ENCODE measurements at regions not wholly inside any gene's neighbourhood (a gene's known extent, or its start where the extent isn't known, plus 50 kb on each side); places are given as distances from the start of the nearest gene placed in this dataset.

GRCh38 chr4:132737344-132737743 is 411.8 kb upstream of the PCDH10 start:
- Histone ChIP-seq H3K4me1 (ENCODE audit: insufficient read depth, low read length, poor library complexity, severe bottlenecking) (no peaks in the 10 kb centered on the region), H2AFZ (ENCODE audit: low read length) (no peak overlapping the region), H3K36me3 (ENCODE audit: insufficient read depth, low read length) (no peaks in the 10 kb centered on the region), H4K20me1 (ENCODE audit: insufficient read depth, low read length, poor library complexity, severe bottlenecking) (no peaks in the 10 kb centered on the region), H3F3A (ENCODE audit: low read depth) (no peaks in the 10 kb centered on the region), H3K9me3 (ENCODE audit: insufficient read depth, low read depth, low read length) (no peaks in the 10 kb centered on the region; the same call in 1 of the 2 replicates), H3K9me2 (replicated peaks; ENCODE audit: low read depth, low read length) (no peaks in the 10 kb centered on the region), H3K4me2 (ENCODE audit: low read depth, low read length, poor library complexity, severe bottlenecking) (no peak overlapping the region), H3K4me3 (ENCODE audit: low read length, poor library complexity, severe bottlenecking) (no peak overlapping the region), H3K79me2 (ENCODE audit: insufficient read depth, low read length) (no peaks in the 10 kb centered on the region), H3K9ac (ENCODE audit: low read depth, low read length, poor library complexity, severe bottlenecking) (no peak overlapping the region), H3K27me3 (ENCODE audit: insufficient read depth, low read length, poor library complexity, severe bottlenecking) (no peaks in the 10 kb centered on the region)
- TF ChIP-seq, protein P1, sequence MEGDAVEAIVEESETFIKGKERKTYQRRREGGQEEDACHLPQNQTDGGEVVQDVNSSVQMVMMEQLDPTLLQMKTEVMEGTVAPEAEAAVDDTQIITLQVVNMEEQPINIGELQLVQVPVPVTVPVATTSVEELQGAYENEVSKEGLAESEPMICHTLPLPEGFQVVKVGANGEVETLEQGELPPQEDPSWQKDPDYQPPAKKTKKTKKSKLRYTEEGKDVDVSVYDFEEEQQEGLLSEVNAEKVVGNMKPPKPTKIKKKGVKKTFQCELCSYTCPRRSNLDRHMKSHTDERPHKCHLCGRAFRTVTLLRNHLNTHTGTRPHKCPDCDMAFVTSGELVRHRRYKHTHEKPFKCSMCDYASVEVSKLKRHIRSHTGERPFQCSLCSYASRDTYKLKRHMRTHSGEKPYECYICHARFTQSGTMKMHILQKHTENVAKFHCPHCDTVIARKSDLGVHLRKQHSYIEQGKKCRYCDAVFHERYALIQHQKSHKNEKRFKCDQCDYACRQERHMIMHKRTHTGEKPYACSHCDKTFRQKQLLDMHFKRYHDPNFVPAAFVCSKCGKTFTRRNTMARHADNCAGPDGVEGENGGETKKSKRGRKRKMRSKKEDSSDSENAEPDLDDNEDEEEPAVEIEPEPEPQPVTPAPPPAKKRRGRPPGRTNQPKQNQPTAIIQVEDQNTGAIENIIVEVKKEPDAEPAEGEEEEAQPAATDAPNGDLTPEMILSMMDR (conservative IDR thresholded peaks at IDR 0.05; ENCODE audit: low read length), result no peak
- no peak for TF ChIP-seq EZH2phosphoT487 (IDR thresholded peaks at IDR 0.05; ENCODE audit: borderline replicate concordance)

DNA sequence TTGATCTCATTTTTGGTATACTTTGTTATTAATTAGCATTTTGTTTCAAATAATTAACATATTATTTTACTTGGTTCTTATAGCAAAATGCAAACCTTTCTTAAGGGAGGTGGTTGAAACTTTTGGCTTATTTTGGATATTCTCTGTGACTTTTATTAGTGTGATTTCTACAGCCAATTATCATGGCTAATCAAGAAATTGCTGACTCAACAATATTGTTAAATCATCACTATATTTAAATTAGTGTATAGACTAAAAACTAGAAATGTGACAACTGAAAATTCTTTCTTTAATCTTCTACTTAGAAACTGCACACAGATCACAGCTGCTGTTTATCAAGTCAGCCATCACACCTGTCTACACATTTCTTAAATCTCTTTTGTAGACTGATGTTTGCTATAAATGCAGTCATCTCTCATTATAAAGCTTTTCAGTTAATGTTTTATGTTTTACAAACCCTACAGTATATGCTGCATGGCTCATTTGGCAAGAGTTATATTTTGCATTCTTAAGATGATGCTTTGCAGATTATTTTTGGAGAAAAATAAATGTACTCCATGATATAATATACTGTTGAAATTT is 389.8 kb upstream of the PCDH10 start:
- H3K4me1 ChIP-seq (ENCODE audit: insufficient read depth, low read length, poor library complexity, severe bottlenecking), result no peaks in the 10 kb centered on the region
- no peaks in the 10 kb centered on the region for H3K27me3 ChIP-seq (ENCODE audit: insufficient read depth, low read length, poor library complexity, severe bottlenecking)
- H4K20me1 ChIP-seq (ENCODE audit: insufficient read depth, low read length, poor library complexity, severe bottlenecking), result no peaks in the 10 kb centered on the region
- no peaks in the 10 kb centered on the region for H3F3A ChIP-seq (ENCODE audit: low read depth)
- H3K9ac ChIP-seq (ENCODE audit: low read depth, low read length, poor library complexity, severe bottlenecking), result no peak overlapping the region
- H3K9me2 ChIP-seq (replicated peaks; ENCODE audit: low read depth, low read length), result no peaks in the 10 kb centered on the region
- TF ChIP-seq EZH2phosphoT487 (IDR thresholded peaks at IDR 0.05; ENCODE audit: borderline replicate concordance), result no peak
- TF ChIP-seq, protein P1 (conservative IDR thresholded peaks at IDR 0.05; ENCODE audit: low read length), result no peak
- no peak overlapping the region for H3K4me2 ChIP-seq (ENCODE audit: low read depth, low read length, poor library complexity, severe bottlenecking)
- H3K79me2 ChIP-seq (ENCODE audit: insufficient read depth, low read length), result no peaks in the 10 kb centered on the region
- no peaks in the 10 kb centered on the region for H3K36me3 ChIP-seq (ENCODE audit: insufficient read depth, low read length)
- H3K9me3 ChIP-seq (ENCODE audit: insufficient read depth, low read depth, low read length), result no peaks in the 10 kb centered on the region
- H3K4me3 ChIP-seq (ENCODE audit: low read length, poor library complexity, severe bottlenecking), result no peak overlapping the region
- H2AFZ ChIP-seq (ENCODE audit: low read length), result no peak overlapping the region

- H3F3A ChIP-seq (ENCODE audit: low read depth), result no peaks in the 10 kb centered on the region
- H3K9me2 ChIP-seq (replicated peaks; ENCODE audit: low read depth, low read length), result no peaks in the 10 kb centered on the region
- no peaks in the 10 kb centered on the region for H3K27me3 ChIP-seq (ENCODE audit: insufficient read depth, low read length, poor library complexity, severe bottlenecking)
- no peak overlapping the region for H3K9ac ChIP-seq (ENCODE audit: low read depth, low read length, poor library complexity, severe bottlenecking)
- no peak overlapping the region for H3K4me2 ChIP-seq (ENCODE audit: low read depth, low read length, poor library complexity, severe bottlenecking)
- no peaks in the 10 kb centered on the region for H4K20me1 ChIP-seq (ENCODE audit: insufficient read depth, low read length, poor library complexity, severe bottlenecking)
- H2AFZ ChIP-seq (ENCODE audit: low read length), result 0 out of 2 replicates have a peak overlapping the region, but pooled peaks have one; percentile 52
- H3K36me3 ChIP-seq (ENCODE audit: insufficient read depth, low read length), result no peaks in the 10 kb centered on the region
- H3K9me3 ChIP-seq (ENCODE audit: insufficient read depth, low read depth, low read length), result no peaks in the 10 kb centered on the region
- H3K4me3 ChIP-seq (ENCODE audit: low read length, poor library complexity, severe bottlenecking), result no peak overlapping the region
- TF ChIP-seq, protein P1 (conservative IDR thresholded peaks at IDR 0.05; ENCODE audit: low read length), result no peak
- no peak for TF ChIP-seq EZH2phosphoT487 (IDR thresholded peaks at IDR 0.05; ENCODE audit: borderline replicate concordance)
- H3K79me2 ChIP-seq (ENCODE audit: insufficient read depth, low read length), result no peaks in the 10 kb centered on the region
- H3K4me1 ChIP-seq (ENCODE audit: insufficient read depth, low read length, poor library complexity, severe bottlenecking), result no peaks in the 10 kb centered on the region
These were observed 385.6 kb upstream of the PCDH10 start for GRCh38 chr4:132763465-132763864.

Measured in Loucy (cell line).